8988T (cell line): ENCODE measurements at regions not wholly inside any gene's neighbourhood (a gene's known extent, or its start where the extent isn't known, plus 50 kb on each side); places are given as distances from the start of the nearest gene placed in this dataset.
"Not testable (repeated sequence)": the region's sequence is repeated elsewhere in the genome, so short reads cannot be mapped to it uniquely, and the experiment has no call there.

Experiments used
- DNase-seq: peaks from one replicate; pipeline ENCODE4 v3.0.0; 2011

- DNase-seq = no peak
These were observed 446.6 kb downstream of the SIPA1L2 start for GRCh38 chr1:232183266-232183800.

DNA sequence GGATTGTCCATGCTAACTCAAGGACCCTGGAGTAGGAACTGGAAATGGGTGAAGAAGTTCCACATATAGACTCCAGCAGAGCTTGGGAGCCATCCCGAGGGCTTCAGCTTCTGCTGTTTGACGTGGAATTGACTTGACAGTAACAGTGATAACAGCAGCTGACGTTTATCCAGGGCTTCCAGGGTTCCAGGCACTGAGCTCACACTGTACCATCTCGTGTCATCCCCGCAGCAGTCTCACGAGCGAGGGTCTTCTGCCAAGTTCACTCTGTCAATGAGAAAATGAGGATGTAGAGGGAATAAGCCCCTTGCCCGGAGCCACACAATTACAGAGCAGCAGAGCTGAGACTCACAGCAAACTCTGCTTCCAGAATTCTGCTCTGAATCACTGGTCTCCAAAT lies 447.7 kb downstream of the SIPA1L2 start:
- no peak for DNase-seq

- DNase-seq = no peak
These were observed 449.2 kb downstream of the SIPA1L2 start for GRCh38 chr1:232180779-232181136.

DNA sequence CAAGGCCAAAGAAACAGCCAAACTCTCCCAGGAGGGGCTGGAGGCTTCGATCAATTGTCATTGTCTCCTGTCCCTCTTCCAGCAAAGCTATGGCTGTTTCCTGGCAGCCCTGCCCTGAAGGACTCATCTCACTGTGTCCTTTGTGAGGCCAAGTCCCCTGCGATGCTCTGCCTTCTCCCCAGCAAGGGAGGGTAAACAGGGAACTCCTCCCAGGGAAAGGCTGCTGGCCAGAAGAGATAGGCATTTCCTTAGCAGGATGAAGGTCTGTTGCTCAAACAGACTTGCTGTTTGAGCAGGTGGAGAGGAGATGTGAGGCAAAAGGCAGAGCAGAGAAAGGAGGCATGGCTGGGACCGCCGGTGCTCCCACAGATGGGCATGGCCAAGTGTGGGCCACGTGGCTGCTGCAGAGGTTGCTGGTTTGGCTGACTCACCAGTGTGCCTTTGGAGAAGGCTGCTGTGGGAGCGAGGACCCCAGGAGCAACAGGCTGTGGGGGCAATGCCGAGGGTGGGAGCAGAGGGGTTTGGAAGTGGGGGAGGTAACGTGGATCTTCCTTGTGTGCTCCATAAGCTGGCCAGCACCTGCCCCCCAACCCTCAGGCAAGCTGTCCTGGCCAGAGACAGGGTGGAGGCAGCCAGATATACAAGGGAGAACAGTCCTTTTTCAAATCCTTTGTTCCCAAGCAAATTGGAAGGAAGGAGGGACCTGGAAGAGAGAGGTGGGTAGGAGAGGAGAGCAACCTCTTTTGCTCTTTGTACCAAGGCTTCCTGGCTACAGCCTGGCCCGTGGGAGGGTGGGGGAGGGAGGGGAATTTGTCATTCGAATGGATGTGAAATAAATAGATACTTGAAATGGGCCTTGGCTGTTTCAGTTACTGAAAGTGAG lies 449.8 kb downstream of the SIPA1L2 start:
- no peak for DNase-seq

DNA sequence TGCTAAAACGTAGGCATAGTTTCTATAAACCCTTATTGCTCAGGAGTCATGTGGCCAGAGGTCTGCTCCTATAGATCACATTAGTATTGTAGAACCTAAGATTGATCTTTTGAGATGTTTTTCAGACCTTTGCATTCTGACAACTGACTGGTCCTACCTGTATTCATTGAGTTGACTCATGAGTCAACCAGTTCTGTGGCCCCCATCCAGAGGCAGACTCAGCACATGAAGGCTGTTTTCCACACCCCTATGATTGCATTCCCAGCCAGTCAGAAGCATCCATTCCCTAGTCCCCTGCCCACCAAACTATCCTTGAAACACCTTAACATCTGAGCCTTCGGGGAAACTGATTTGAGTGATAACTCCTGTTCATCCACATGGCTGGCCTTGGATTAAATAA lies 451.7 kb downstream of the SIPA1L2 start:
- DNase-seq = no peak

GRCh38 chr1:232177438-232177837 lies 452.5 kb downstream of the SIPA1L2 start:
- no peak for DNase-seq

- no peak for DNase-seq
These were observed 453.7 kb downstream of the SIPA1L2 start for GRCh38 chr1:232176222-232176621.

- DNase-seq = no peak
These were observed 455.6 kb downstream of the SIPA1L2 start for GRCh38 chr1:232174306-232174705.

GRCh38 chr1:232172563-232172962 lies 457.4 kb downstream of the SIPA1L2 start:
- DNase-seq = no peak

DNA sequence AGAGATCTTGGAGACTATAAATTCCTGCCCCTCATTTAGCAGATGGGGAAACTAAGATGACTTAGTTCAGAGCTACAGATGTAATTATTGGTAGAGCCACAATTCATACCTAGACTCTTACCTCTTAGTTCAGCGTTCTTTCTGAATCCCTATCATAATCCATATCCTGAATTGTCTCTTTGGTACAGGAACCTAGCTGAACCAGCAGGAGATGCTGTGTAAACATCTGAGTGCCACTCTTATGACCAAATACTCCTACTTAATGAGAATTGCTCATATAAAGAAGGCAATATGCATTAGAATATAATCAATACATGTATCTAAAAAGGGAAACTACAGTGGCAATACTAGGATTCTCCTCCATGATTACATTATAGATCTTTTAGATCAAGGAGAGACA lies 459.0 kb downstream of the SIPA1L2 start:
- DNase-seq = no peak

DNA sequence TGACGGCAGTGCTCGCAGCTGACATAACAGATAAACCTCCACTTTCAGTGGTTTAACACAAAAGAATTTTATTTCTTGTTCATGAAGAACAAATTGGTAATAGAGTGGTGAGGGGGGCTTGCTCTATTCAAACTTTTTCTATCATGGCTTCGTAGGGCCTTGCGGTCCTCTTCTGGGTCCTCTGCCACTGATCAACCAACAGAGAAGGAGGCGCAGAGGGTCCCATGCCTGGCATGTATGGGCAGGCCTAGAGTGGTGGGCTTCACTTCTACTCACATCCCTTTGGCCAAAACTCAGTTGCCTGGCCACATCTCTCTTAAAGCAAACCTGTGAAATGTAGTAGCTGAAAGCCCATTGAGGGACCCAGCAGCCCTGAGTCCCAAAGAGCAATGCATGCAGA lies 460.5 kb downstream of the SIPA1L2 start:
- no peak for DNase-seq

- DNase-seq = no peak
These were observed 461.4 kb downstream of the SIPA1L2 start for GRCh38 chr1:232168508-232168907.

GRCh38 chr1:232166942-232167341 lies 463.0 kb downstream of the SIPA1L2 start:
- no peak for DNase-seq

GRCh38 chr1:232164078-232164963 lies 465.6 kb downstream of the SIPA1L2 start:
- DNase-seq = no peak

- DNase-seq = no peak
These were observed 466.4 kb downstream of the SIPA1L2 start for GRCh38 chr1:232163533-232163932.

- no peak for DNase-seq
These were observed 467.9 kb downstream of the SIPA1L2 start for GRCh38 chr1:232162001-232162400.

DNA sequence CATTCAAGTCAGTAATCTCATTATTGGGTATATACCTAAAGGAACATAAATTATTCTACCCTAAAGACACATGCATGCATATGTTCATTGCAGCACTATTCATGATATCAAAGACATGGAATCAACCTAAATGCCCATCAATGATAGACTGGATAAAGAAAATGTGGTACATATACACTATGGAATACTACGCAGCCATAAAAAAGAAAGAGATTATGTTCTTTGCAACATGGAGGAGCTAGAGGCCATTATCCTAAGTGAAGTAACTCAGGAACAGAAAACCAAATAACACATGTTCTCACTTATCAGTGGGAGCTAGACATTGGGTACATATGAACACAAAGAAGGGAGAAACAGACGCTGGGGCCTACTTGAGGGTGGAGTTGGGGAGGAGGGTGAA lies 471.4 kb downstream of the SIPA1L2 start:
- DNase-seq = not testable (repeated sequence)

GRCh38 chr1:232156070-232156469 lies 473.9 kb downstream of the SIPA1L2 start:
- DNase-seq = not testable (repeated sequence)

- DNase-seq = no peak
These were observed 476.3 kb downstream of the SIPA1L2 start for GRCh38 chr1:232153652-232154051.

GRCh38 chr1:232150770-232151548 lies 479.0 kb downstream of the SIPA1L2 start:
- DNase-seq = no peak

DNA sequence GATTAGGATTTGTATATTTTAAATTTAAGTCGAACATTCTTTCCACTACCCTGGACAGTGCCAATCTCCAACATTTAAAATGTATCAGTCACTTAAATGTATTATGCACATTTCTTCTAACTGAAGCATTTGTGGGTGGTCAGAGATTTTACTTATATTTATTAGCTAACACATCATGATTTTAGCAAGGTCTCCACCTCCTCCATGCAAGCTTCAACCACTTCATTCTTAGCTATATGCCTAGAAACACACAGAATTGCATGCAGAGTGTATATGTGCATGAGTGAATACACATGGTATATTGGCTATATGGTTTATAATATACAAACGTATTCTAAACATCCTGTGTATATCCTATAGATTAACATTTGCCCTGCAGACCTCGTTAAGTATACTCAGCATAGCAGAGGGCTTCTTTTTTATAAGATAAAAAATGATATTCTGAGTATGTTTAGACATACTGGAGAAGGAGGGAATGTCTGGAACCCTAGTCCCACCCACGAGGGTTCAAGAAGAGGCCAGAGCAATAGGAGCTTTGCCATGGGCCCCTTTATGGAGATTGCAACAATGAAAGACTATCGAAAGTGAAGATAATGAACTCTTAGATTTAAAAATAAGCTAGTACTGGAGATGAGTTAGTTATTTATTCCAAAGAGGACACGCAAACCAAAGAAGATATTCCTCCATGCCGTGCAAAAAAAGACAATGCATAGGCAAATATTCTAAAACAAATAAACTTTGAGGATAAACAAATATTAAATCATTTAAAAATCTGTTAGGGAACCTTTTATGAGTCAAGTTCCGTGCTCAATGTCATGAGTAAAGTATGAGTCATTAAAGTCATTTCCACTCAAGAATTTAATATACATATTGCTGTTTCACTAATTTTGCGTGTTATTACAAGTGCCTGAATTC lies 480.4 kb downstream of the SIPA1L2 start:
- no peak for DNase-seq

- no peak for DNase-seq
These were observed 482.7 kb downstream of the SIPA1L2 start for GRCh38 chr1:232147215-232147614.
